Ovary (tissue), 7 donors: ENCODE measurements at regions not wholly inside any gene's neighbourhood (a gene's known extent, or its start where the extent isn't known, plus 50 kb on each side); places are given as distances from the start of the nearest gene placed in this dataset.

Source experiments
- DNase-seq, 5 donors: peaks; one replicate each; pipeline ENCODE4 v3.0.0-alpha.2; 2019 to 2020
- H3K27ac ChIP-seq, 2 donors: fragments of 200-600 bp; one replicate each; pipeline versions ENCODE4 v1.5.1 to v1.8.0; 2019 to 2022
- H3K27me3 ChIP-seq: fragments of 200-600 bp; one replicate; pipeline ENCODE4 v1.8.0; 2022
- H3K36me3 ChIP-seq: fragments of 200-600 bp; sonication (generic); one replicate; pipeline ENCODE4 v1.5.1; 2019
- H3K4me1 ChIP-seq: one replicate; pipeline ENCODE4 v1.8.1; 2013; ENCODE audit warnings: mild to moderate bottlenecking, moderate library complexity; ENCODE audit not compliant: insufficient read depth
- H3K4me3 ChIP-seq: fragments of 200-600 bp; sonication (generic); one replicate; pipeline ENCODE4 v1.5.1; 2017
- H3K9me3 ChIP-seq, 2 donors: fragments of 200-600 bp in 1 of 2; sonication (generic) in 1 of 2; one replicate each; pipeline versions ENCODE4 v1.5.1 to v1.8.1; 2013 to 2019; ENCODE audit warnings: mild to moderate bottlenecking in 1 of 2, moderate library complexity in 1 of 2
- EP300 ChIP-seq: sonication (generic); formaldehyde crosslinking; IDR thresholded peaks from one replicate; pipeline ENCODE4 v1.6.1; 2017; ENCODE audit warnings: antibody characterized with exemption
- POLR2A ChIP-seq: fragments of 450-650 bp; IDR thresholded peaks from one replicate; pipeline ENCODE4 v1.6.1; 2017; ENCODE audit warnings: antibody characterized with exemption, mild to moderate bottlenecking, moderate library complexity
- WGBS, 3 donors: extraction: QIAGEN DNeasy Blood & Tissue Kit in 1 of 3; methylation state at CpG; one replicate each; pipeline versions ENCODE4 v1.1.5 to v1.1.7; 2013 to 2017; 5-methylcytosine and 5-hydroxymethylcytosine counted together
- intact Hi-C, 4 donors: fragments of 100-400 bp; cut with DNase I; formaldehyde crosslinking; loops; one replicate each; pipeline versions ENCODE4 v1.11.0 to v1.15.1; 2022 to 2023
- TF ChIP-seq, protein P1 (sequence below), 3 donors: fragments of 450-650 bp in 2 of 3; fragments of 200-600 bp in 1 of 3; IDR thresholded peaks; one replicate each; pipeline versions ENCODE4 v1.5.1 to v1.8.0; 2016 to 2022; ENCODE audit warnings: antibody characterized with exemption in 3 of 3, mild to moderate bottlenecking in 1 of 3
- donor health status: DM: no; HTN: no; CAD: no; lungs with moderate emphysema.
- donor health status: DM: no; HTN: no; CAD: no.
- donor health status: Bipolar disorder and iron deficiency.
- donor health status: DM: no; HTN: no; CAD: no.
- donor health status: DM: yes; HTN: yes; CAD: no.

DNA sequence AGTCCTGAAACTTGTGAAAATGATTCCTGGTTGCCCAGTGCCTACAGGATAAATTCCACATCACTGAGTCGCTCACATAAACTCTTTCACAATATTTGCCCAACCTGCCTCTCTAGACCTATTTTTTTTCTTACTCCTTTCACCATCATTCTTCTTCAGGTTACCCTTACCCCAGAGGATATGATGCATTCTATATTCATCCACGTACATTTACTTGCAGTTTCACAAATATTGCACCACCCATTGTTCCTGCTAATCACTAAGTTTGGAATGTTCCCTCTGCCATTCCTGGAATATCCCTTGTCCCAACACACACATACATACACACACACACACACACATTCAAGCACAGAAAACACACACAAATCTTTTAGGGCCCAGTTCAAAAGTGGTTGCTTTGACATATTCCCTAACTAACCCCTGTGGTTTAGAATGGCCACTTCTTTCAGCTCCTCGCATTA, 379.5 kb downstream of the ETS1 start:
- no peaks in the 10 kb centered on the region for H3K27me3 ChIP-seq
- no peak for DNase-seq
- no peak overlapping the region for H3K27ac ChIP-seq
- no peaks in the 10 kb centered on the region for H3K9me3 ChIP-seq
- TF ChIP-seq, protein P1, sequence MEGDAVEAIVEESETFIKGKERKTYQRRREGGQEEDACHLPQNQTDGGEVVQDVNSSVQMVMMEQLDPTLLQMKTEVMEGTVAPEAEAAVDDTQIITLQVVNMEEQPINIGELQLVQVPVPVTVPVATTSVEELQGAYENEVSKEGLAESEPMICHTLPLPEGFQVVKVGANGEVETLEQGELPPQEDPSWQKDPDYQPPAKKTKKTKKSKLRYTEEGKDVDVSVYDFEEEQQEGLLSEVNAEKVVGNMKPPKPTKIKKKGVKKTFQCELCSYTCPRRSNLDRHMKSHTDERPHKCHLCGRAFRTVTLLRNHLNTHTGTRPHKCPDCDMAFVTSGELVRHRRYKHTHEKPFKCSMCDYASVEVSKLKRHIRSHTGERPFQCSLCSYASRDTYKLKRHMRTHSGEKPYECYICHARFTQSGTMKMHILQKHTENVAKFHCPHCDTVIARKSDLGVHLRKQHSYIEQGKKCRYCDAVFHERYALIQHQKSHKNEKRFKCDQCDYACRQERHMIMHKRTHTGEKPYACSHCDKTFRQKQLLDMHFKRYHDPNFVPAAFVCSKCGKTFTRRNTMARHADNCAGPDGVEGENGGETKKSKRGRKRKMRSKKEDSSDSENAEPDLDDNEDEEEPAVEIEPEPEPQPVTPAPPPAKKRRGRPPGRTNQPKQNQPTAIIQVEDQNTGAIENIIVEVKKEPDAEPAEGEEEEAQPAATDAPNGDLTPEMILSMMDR (IDR thresholded peaks at IDR 0.05) = no peak
- no peak for TF ChIP-seq EP300
- no peak for TF ChIP-seq POLR2A
- H3K4me3 ChIP-seq = no peak overlapping the region
- no peaks in the 10 kb centered on the region for H3K36me3 ChIP-seq
- peaks cover 5% of the 10 kb centered on the region for H3K4me1 ChIP-seq
- WGBS, 3 donors = 65 to 74% (median 70%) methylated on average over 3 of the region's 3 CpGs
- intact Hi-C loops = no loop called here

DNA sequence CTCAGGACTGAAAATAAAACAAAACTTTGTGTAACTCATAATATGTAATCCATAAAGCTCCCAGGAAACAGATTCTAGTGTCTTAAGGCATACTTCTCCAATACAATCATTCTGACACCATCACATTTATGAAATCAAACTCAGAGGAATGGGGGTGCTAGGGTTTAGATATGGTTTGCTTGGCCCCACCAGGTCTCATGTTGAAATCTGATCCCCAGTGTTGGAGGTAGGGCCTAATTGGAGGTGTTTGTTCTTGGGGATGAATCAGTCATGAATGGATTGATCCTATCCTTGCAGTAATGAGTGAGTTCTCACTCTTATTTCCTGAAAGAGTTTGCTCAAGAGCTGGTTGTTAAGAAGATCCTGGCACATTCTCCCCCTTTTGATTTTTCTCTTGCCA, 380.9 kb downstream of the ETS1 start:
- Histone ChIP-seq H3K9me3 (no peaks in the 10 kb centered on the region), H3K4me3 (no peak overlapping the region), H3K27ac (no peak overlapping the region), H3K4me1 (peaks cover 5% of the 10 kb centered on the region), H3K27me3 (no peaks in the 10 kb centered on the region), H3K36me3 (no peaks in the 10 kb centered on the region)
- TF ChIP-seq EP300 (no peak), POLR2A (no peak)
- TF ChIP-seq, protein P1 (IDR thresholded peaks at IDR 0.05) = no peak
- no peak for DNase-seq
- intact Hi-C loops = no loop called here

DNA sequence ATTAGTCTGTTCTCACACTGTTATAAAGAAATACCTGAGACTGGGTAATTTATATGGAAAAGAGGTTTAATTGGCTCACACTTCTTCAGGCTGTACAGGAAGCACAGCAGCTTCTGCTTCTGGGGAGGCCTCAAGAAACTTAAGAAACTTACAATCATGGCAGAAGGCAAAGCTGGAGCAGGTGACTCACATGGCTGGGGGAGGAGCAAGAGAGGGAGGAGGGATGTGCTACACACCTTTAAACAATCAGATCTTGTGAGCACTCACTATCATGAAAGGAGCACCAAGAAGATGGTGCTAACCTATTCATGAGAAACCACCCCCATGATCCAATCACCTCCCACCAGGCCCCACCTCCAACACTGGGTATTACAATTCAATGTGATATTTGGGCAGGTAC, 381.6 kb downstream of the ETS1 start:
- H3K27me3 ChIP-seq = no peaks in the 10 kb centered on the region
- peaks cover 5% of the 10 kb centered on the region for H3K4me1 ChIP-seq
- no peak for DNase-seq
- TF ChIP-seq, protein P1 (IDR thresholded peaks at IDR 0.05) = no peak
- TF ChIP-seq POLR2A (no peak), EP300 (no peak)
- H3K4me3 ChIP-seq = no peak overlapping the region
- intact Hi-C loops = no loop called here
- H3K36me3 ChIP-seq = no peaks in the 10 kb centered on the region
- no peaks in the 10 kb centered on the region for H3K9me3 ChIP-seq
- no peak overlapping the region for H3K27ac ChIP-seq

DNA sequence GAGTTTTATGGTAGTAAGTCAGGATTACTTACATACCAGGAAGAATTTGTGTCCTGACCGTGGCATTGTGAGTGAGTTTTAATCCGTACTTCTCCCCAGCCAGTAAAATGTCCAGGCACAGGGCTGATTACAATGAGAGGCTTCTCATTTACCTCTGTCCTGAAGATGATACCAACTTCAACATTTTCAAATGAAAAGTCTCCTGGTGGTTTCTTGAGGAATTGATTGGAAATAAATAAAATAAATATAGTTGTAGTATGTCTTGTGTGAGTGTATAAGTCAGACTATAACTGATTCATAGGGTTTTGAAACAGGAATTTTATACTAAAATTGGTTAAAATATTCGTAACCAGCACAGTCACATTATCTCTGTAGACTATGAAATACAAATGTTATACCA, 382.5 kb downstream of the ETS1 start:
- H3K36me3 ChIP-seq = no peaks in the 10 kb centered on the region
- H3K9me3 ChIP-seq = no peaks in the 10 kb centered on the region
- no peak for DNase-seq
- intact Hi-C loops = no loop called here
- WGBS, 3 donors = 91 to 96% (median 93%) methylated on average over 3 of the region's 3 CpGs
- peaks cover 5% of the 10 kb centered on the region for H3K4me1 ChIP-seq
- TF ChIP-seq EP300 = no peak
- TF ChIP-seq, protein P1 (IDR thresholded peaks at IDR 0.05) = no peak
- TF ChIP-seq POLR2A = no peak
- H3K27me3 ChIP-seq = no peaks in the 10 kb centered on the region
- no peak overlapping the region for H3K4me3 ChIP-seq
- H3K27ac ChIP-seq = no peak overlapping the region

DNA sequence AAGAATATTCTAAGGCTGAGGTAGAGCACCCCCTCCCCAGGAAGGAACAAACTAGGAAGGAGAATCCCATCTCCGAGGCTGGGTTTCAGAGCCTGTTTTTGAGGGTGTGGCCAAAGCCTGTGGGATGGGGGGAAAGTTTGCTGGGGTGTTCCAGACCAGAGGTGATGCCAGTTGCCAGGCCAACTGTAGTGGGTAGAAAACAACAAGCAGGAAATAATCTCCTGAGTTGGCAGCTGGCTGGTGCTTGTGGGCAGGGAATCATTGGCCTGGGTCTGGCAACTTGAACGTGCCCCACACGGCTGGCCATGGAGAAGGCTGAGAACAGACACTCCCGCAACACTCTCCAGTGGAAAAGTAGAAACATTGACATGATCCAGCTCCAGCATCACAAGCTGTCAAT, 385.6 kb downstream of the ETS1 start:
- Histone ChIP-seq H3K4me1 (no peaks in the 10 kb centered on the region), H3K27ac (no peak overlapping the region), H3K27me3 (no peaks in the 10 kb centered on the region), H3K9me3 (no peaks in the 10 kb centered on the region), H3K4me3 (no peak overlapping the region), H3K36me3 (no peaks in the 10 kb centered on the region)
- TF ChIP-seq, protein P1 (IDR thresholded peaks at IDR 0.05) = no peak
- TF ChIP-seq POLR2A = no peak
- no peak for TF ChIP-seq EP300
- intact Hi-C loops = no loop called here
- no peak for DNase-seq
- WGBS, 3 donors = 74 to 80% (median 78%) methylated on average over 4 of the region's 4 CpGs
